DMS53 treated with DMSO at 0.1 percent for 48 hours (cell line): ENCODE measurements at regions not wholly inside any gene's neighbourhood (a gene's known extent, or its start where the extent isn't known, plus 50 kb on each side); places are given as distances from the start of the nearest gene placed in this dataset.

Experiments
- DNase-seq: peaks from one replicate; lab custom pipeline; 2025; ENCODE audit not compliant: unreplicated experiment; lab: John Stamatoyannopoulos, UW

- DNase-seq, result no peak
Observed at GRCh38 chr12:58186401-58186800, 245.0 kb downstream of the ATP23 start.

- no peak for DNase-seq
Observed at GRCh38 chr12:58186914-58187313, 245.5 kb downstream of the ATP23 start.

DNA sequence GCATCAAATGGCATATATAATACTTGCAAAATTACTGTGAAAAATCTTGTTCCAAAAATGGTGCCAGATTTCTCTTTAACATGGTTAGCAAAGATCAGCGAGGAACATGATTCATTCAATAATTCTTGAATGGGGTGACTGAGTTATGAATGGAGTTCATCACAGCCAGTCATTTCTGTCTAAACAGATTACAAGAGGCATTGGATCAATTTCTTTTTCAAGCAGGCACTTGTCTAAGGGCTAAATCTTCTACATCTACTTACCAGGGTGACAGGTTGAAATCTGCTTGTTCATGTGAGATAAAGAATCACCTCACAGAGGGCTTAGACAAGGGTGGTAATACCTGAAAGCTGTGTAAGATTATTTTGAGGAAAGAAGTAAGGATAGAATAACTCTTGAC is 247.7 kb downstream of the ATP23 start:
- DNase-seq, result no peak

DNA sequence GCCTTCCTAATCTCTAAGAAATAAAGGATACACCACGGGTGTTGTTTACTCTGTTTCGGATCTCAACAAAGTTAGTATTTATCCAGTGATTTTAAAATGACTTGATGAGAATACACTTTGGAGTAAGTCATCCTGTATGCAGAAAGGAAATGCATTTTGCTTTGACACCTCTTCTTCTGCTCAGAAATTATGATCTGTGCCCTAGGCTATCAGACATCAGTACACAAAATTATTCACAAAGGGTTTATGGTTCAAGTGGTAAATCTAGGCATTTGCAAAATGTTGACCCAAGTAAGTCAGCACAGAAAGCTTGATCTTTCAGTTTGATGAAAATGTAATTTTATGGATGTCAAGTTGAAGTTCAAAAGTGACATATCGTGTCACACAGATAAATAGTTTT is 248.5 kb downstream of the ATP23 start:
- no peak for DNase-seq

- DNase-seq, result no peak
Observed at GRCh38 chr12:58190618-58191017, 249.3 kb downstream of the ATP23 start.

- no peak for DNase-seq
Observed at GRCh38 chr12:58196971-58197370, 255.6 kb downstream of the ATP23 start.

DNA sequence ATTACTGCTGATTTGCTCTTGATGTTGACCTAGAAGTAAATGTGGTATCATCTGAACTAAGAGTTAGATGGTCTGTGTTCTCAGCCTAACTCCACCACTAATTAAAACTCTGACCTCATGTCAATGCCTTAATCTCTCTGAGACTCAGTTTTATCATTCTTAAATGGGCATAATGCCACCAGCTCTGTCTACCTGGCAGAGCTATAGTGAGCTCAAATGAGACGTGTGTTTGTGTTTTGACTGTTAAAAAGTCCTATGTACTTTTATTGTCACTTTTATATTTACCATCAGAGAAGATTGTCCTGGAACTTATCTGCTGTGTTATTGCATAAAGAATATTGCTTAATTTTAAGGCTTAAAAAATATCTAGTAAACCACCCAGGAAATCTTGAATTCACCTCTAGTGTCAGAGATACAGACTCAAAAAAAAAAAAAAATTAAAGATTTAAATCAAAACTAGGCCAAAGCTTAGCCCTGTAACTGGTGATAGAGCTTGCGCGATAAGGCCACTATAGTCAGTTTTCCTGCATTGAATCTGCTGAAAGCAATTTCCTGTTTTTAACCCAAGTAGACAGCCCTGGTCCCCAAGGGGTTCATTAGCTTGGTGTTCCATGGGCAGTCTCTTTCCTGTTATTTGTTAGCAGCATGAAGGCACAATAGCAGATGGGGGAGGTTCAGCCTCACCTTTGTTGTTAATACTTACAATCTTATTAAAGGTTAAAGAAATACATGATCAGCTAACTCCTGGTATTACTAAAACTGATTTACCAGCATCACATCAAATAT is 261.8 kb downstream of the ATP23 start:
- DNase-seq, result no peak

GRCh38 chr12:58204071-58204470 is 262.7 kb downstream of the ATP23 start:
- DNase-seq, result no peak

- DNase-seq, result no peak
Observed at GRCh38 chr12:58206876-58207275, 265.5 kb downstream of the ATP23 start.

DNA sequence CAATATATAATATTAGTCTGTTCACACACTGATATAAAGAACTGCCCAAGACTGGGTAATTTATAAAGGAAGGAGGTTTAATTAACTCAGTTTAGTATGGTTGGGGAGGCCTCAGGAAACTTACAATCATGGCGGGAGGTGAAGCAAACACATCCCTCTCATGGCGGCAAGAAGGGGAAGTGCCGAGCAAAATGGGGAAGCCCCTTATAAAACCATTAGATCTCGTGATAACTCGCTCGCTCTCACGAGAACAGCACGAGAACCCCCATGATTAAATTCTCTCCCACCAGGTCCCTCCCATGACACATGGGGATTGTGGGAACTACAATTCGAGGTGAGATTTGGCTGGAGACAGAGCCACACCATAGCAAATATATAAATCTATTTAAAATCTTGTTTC is 269.8 kb downstream of the ATP23 start:
- DNase-seq, result no peak

DNA sequence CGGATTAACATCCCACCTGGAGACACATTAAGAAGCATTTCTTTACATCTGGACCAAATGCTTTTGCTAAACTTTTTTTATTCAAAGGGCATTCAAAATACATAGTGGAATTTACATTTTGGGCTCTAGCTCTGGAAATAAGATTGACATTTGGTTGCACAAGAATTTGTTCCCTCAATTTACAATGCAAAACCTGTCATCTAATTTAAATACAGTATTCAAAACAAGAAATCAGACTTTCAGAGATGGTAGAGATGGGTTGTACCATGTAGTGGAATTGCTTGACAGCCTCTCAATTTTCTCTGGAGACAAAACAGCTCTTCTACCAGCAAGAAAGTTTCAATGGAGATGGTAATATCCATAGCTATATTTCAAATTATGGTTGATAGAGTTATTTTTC is 275.8 kb downstream of the ATP23 start:
- DNase-seq, result no peak

DNA sequence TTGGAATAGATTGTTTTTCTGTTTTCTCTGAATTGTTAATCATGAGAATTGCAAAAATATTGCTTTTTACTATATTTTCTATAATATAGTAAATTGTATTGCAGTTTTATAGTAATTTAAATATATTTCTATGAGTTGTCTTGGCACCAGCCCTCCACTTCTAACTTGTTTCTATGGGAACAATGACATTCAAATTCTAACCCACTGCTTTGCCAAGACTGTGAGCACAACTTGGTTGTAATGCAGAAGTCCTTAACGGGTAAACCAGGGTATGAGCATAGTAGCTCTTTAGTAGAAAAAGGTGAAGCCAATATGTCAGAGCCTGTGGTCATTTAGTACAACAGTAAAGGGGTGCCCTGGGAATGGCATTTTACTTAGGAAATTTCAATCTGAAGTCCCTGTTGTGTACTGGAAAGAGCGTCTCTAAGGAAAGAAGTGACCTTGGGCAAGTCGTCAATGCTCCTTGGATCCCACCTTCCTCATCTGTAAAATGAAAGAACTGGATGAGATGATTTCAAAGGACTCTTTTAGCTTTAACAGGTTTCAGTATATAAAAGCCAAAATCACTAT is 283.3 kb downstream of the ATP23 start:
- DNase-seq, result no peak

DNA sequence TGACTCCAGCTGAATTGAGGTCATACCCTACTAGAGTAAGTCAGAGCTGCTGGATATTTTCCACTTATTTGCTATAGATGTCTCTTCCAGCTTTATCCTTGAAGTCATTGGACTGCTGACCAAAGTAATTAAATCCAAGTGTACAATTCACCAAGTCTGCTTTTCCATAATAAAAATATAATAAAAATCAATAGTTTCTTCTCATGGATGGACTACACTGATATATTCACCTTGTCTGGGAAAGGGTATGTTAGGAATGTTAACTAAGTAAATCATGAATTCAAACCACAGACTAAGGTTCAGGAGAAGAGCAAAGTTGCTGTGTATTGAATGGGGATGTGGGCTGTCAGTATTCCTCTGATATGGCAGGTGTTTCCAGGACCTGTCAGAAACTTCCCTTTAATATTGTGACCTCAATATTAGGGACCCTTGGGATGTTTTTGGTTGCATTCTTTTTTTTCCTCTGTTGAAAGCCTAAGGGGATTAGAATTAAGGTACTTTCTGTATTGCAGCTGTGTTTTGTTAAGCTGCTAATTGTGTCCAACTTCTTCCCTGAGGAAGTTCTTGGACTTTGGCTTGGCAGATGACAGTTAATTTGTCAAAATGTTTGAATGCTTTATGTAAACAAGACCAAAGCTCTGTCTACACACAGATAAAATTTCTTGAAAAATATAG is 284.0 kb downstream of the ATP23 start:
- DNase-seq, result no peak

DNA sequence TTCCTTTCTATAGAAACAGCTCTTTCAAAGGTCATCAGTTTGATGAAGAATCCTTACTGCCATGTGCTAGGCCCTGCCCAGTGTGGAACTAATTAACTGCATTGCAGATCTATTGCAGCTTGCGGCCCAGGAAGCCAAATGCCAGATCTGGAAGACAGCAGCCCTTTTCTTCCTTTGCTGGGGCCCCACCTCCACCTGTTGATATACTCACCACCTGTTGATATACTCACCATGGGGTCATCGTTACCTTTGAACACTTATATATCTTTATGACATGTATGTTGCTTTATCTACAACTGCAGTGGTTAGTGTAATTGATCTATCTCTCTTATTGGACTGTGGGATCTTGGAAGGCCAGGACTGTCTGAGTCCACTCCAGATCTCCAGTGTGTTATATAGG is 292.5 kb downstream of the ATP23 start:
- DNase-seq, result no peak

DNA sequence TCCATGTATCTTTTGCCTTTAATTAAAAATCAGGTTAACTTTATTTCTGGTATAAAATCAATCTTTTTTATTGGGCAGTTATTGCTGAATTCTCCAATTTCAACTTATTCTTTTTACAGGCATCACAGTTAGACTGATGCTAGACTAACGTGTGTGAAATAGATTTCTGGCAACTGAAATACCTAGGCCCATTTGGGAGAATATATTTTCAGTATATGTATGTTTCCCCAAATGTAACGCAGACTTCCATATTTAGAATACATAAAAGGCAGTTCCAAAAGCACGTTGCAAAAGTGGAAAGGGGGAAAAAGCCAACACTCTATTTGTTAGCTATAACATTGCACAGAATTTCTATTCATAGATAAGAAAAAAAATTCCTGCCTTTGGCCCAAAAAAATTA is 297.0 kb downstream of the ATP23 start:
- DNase-seq, result no peak

DNA sequence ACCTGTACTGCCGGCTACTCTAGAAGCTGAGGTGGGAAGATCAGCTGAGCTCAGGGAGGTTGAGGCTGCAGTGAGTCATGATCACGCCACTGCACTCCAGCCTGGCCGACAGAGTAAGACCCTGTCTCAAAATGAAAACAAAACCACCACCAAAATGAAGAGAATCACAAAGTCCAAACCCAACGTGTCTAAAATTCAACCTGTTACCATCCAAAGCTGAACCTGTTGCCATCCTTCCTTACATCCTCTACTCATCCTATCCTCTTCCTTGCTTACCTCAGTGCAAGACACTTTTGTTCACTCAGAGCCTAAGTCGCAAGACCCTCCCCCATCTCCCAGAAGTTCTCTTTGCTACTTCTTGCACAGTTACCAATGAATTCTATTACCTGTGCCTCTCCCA is 299.7 kb downstream of the ATP23 start:
- DNase-seq, result no peak

- no peak for DNase-seq
Observed at GRCh38 chr12:58242796-58243630, 301.6 kb downstream of the ATP23 start.

DNA sequence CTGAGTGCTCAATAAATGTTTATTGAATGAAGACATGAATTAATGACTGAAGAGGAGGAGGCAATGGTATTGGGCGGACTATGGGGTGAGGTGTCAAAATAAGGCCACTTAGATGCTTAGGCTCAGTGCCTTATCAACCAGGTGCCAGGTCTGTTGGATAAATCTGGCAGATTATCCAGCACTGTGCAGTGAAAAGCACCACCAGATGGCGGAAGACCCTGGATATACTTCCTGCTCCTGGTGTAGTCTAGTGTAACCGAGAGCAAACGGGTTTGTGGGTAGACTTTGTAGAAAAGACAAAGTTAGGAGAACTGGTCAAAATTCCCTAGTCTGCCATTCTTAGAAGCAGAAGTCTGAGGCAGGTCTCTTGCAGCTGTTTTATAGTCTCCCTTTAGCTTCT is 306.3 kb downstream of the ATP23 start:
- no peak for DNase-seq

DNA sequence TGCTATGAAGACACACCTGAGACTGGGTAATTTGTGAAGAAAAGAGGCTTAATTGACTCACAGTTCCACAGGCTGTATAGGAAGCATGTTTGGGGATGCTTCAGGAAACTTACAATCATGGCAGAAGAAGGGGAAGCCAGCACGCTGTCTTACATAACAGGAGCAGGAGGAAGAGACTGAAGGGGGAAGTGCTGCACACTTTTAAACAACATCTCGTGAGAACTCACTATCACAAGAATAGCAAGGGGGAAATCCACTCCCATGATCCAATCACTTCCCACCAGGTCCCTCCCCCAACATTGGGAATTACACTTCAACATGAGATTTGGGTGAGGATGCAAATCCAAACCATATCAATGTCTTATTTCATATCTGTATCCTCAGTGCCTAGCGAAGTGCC is 307.2 kb downstream of the ATP23 start:
- no peak for DNase-seq

DNA sequence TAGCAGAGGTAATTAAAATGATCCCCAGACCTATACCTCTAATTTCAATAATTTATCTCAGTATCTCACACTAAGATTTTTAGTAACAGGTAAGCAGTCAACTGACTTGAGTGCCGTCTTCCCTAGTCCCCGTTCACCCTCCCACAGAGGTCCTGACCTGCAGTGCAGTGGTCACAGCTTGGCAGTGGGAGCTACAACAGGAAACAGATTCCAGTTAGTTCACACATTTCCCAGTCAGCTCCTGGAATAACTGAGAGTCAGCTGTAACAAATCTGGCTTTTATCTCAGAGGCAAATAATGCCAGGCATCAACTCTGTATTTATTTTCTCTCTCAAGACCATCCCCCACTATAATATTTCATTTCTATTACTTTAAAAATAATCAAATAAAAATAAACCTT is 308.2 kb downstream of the ATP23 start:
- no peak for DNase-seq

DNA sequence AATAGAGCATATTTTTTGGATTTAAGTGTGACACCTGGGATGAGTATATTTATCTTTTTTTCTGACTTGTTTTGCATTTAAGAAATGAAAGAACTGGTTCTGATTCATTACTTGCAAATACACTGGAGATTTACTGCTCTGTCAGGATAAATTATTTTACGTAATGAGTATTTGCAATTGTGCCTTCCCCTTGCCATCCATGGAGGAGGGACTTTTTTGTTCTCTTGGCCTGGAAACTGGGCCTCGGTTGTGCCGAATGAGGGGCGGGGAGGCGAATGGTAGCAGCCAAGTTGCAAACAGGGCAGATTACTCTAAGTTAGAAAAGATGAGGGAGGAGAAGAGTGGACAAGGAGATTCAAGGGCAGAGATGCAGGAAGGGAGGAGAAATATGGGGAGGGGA is 308.7 kb downstream of the ATP23 start:
- DNase-seq, result no peak

DNA sequence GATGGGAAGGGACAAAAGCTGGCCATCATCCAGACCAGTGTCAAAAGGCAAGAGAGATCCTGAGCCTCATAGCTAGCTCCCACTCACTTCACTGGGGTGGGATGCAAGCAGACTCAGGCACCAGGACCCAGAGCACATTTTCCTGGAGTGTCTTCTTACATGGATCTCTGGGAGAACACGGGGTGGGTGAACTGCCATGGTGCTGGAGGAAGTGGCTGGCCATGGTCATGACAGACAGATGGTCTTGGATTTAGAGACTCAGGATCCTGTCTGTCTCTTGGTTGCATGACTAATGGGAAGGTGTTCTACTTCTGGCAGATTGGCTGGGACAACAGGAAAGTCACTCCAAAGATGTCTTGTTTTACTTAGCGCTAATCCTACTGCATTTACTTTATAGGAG is 311.5 kb downstream of the ATP23 start:
- no peak for DNase-seq
